HEK293T (cell line): ENCODE measurements at regions not wholly inside any gene's neighbourhood (a gene's known extent, or its start where the extent isn't known, plus 50 kb on each side); places are given as distances from the start of the nearest gene placed in this dataset.

Experiments
- CTCF ChIA-PET: fragments of 350-600 bp; formaldehyde crosslinking; extraction: SDS; loops from one replicate; lab custom pipeline; 2021; ENCODE audit warnings: antibody characterized with exemption, inconsistent platforms; lab: Yijun Ruan, JAX
- POLR2A ChIA-PET: fragments of 350-600 bp; formaldehyde crosslinking; extraction: SDS; loops from one replicate; lab custom pipeline; 2020; ENCODE audit warnings: antibody characterized with exemption, inconsistent platforms; lab: Yijun Ruan, JAX
- DNase-seq: peaks from one replicate; pipeline ENCODE4 v3.0.0; 2012; ENCODE audit warnings: mixed read lengths; ENCODE audit errors: extremely low spot score
- ARNT ChIP-seq: fragments of 450-650 bp; IDR thresholded peaks from 2 replicates; pipeline ENCODE4 v1.6.1; 2017; ENCODE audit warnings: mild to moderate bottlenecking
- BHLHE40 ChIP-seq: fragments of 450-650 bp; IDR thresholded peaks from 2 replicates; pipeline ENCODE4 v1.6.1; 2016; ENCODE audit warnings: mild to moderate bottlenecking, moderate library complexity, borderline replicate concordance
- CTBP1 ChIP-seq: fragments of 450-650 bp; IDR thresholded peaks from 2 replicates; pipeline ENCODE4 v1.6.1; 2016; ENCODE audit warnings: borderline replicate concordance
- ELF4 ChIP-seq: fragments of 450-650 bp; IDR thresholded peaks from 2 replicates; pipeline ENCODE4 v1.6.1; 2017; ENCODE audit warnings: antibody characterized with exemption
- FOXA1 ChIP-seq: fragments of 450-650 bp; IDR thresholded peaks from 2 replicates; pipeline ENCODE4 v1.6.1; 2016; ENCODE audit warnings: mild to moderate bottlenecking
- FOXK2 ChIP-seq: fragments of 450-650 bp; IDR thresholded peaks from 2 replicates; pipeline ENCODE4 v1.6.1; 2016; ENCODE audit warnings: mild to moderate bottlenecking
- FOXM1 ChIP-seq: fragments of 450-650 bp; IDR thresholded peaks from 2 replicates; pipeline ENCODE4 v1.6.1; 2017; ENCODE audit warnings: mild to moderate bottlenecking, borderline replicate concordance
- HDGF ChIP-seq: fragments of 450-650 bp; IDR thresholded peaks from 2 replicates; pipeline ENCODE4 v1.6.1; 2017; ENCODE audit warnings: antibody characterized with exemption, borderline replicate concordance
- L3MBTL2 ChIP-seq: fragments of 450-650 bp; conservative IDR thresholded peaks from 2 replicates; pipeline ENCODE4 v1.6.1; 2016; ENCODE audit warnings: mild to moderate bottlenecking
- LEF1 ChIP-seq: fragments of 450-650 bp; IDR thresholded peaks from 2 replicates; pipeline ENCODE4 v1.6.1; 2017; ENCODE audit warnings: mild to moderate bottlenecking, borderline replicate concordance
- NFRKB ChIP-seq: fragments of 450-650 bp; IDR thresholded peaks from 2 replicates; pipeline ENCODE4 v1.6.1; 2016; ENCODE audit warnings: mild to moderate bottlenecking, moderate library complexity
- SP1 ChIP-seq: fragments of 450-650 bp; IDR thresholded peaks from 2 replicates; pipeline ENCODE4 v1.6.1; 2017
- SUZ12 ChIP-seq: fragments of 450-650 bp; IDR thresholded peaks from 2 replicates; pipeline ENCODE4 v1.6.1; 2016; ENCODE audit warnings: mild to moderate bottlenecking
- TARDBP ChIP-seq: fragments of 450-650 bp; IDR thresholded peaks from 2 replicates; pipeline ENCODE4 v1.6.1; 2016
- ZNF384 ChIP-seq: fragments of 450-650 bp; IDR thresholded peaks from 2 replicates; pipeline ENCODE4 v1.6.1; 2016
- TF ChIP-seq, protein P1 (sequence below): fragments of 450-650 bp; IDR thresholded peaks from 2 replicates; pipeline ENCODE4 v1.6.1; 2016

- no peak for DNase-seq
- ChIA-PET POLR2A (no interaction called here), CTCF (no interaction called here)
- TF ChIP-seq, protein P1, sequence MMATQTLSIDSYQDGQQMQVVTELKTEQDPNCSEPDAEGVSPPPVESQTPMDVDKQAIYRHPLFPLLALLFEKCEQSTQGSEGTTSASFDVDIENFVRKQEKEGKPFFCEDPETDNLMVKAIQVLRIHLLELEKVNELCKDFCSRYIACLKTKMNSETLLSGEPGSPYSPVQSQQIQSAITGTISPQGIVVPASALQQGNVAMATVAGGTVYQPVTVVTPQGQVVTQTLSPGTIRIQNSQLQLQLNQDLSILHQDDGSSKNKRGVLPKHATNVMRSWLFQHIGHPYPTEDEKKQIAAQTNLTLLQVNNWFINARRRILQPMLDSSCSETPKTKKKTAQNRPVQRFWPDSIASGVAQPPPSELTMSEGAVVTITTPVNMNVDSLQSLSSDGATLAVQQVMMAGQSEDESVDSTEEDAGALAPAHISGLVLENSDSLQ: no peak
- TF ChIP-seq CTBP1 (no peak), FOXM1 (no peak), SP1 (no peak), L3MBTL2 (no peak), ARNT (no peak), BHLHE40 (no peak), LEF1 (no peak), ELF4 (no peak), ZNF384 (no peak), TARDBP (no peak), SUZ12 (no peak), HDGF (no peak), FOXA1 (no peak)
Measured at GRCh38 chr9:96078897-96079490, 203.5 kb downstream of the ERCC6L2 start.

- ChIA-PET CTCF (interaction anchor here (0.6 kb wide), 1 partner anchor 541 kb away, joined by 3 read pairs; no protein-coding TSS in a partner anchor), POLR2A (no interaction called here)
- TF ChIP-seq FOXA1 (no peak), SUZ12 (no peak), BHLHE40 (no peak), LEF1 (no peak), ZNF384 (no peak), CTBP1 (no peak), ELF4 (no peak), L3MBTL2 (no peak), ARNT (no peak), HDGF (no peak), TARDBP (no peak), FOXK2 (no peak), FOXM1 (no peak), SP1 (no peak), NFRKB (no peak)
- TF ChIP-seq, protein P1: no peak
- no peak for DNase-seq
Measured at GRCh38 chr9:96075757-96076156, 200.3 kb downstream of the ERCC6L2 start.

GRCh38 chr9:96075111-96075510 lies 199.6 kb downstream of the ERCC6L2 start:
- ChIA-PET CTCF (interaction anchor here (0.6 kb wide), 1 partner anchor 542 kb away, joined by 3 read pairs; no protein-coding TSS in a partner anchor), POLR2A (no interaction called here)
- no peak for DNase-seq
- TF ChIP-seq LEF1 (no peak), L3MBTL2 (no peak), CTBP1 (no peak), HDGF (no peak), ELF4 (no peak), FOXA1 (no peak), ZNF384 (no peak), SP1 (no peak), FOXK2 (no peak), NFRKB (no peak), FOXM1 (no peak), SUZ12 (no peak), ARNT (no peak), TARDBP (no peak), BHLHE40 (no peak)
- TF ChIP-seq, protein P1: no peak

DNA sequence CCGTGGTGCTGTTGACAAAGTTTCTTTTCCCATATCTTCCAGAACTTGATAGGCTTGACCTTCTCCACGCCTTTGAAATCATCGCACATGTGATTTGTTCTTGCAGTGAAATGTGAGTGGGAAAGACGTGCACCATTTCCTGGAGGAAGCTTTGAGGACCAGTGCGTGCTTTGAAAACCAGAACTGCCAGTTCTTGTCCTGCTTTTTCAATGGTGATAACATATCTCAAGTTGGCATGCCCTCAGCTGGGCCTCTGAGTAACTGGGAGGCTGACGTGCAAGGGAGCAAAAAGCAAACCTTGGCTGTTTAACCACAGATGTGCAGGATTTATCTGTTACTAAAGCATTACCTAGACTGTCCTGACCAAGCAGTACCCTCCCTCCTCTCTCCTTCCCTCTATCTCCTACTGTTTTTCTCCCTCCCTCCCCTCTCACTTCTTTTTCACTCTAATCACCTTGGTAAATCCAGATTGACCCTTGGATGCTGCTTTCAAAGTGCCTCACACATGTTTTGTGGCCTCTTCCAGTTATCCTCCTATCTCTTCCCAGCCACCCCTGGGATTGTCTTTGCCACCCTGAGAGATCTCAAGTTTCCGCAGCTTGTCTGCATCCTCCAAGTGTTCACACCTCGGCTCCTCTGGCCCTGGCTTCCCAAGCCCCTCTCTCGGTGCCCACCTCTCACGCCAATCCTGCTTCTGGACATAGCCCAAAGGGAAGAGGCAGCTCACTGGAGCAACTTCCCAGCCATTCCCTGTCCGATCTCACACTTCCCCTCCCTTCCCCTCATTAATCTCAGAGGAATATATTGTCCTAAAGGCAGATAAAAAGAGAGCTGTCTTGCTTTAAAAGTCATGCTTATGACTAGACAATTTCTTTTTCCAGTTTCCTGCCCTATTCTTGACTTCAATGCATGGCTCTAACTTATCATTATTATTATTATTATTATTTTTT lies 198.3 kb downstream of the ERCC6L2 start:
- ChIA-PET POLR2A (no interaction called here), CTCF (no interaction called here)
- DNase-seq: no peak
- TF ChIP-seq, protein P1: no peak
- no peak for TF ChIP-seq ZNF384
- no peak for TF ChIP-seq L3MBTL2
- no peak for TF ChIP-seq TARDBP
- no peak for TF ChIP-seq FOXK2
- no peak for TF ChIP-seq ELF4
- no peak for TF ChIP-seq FOXM1
- TF ChIP-seq SUZ12: no peak
- TF ChIP-seq SP1: no peak
- no peak for TF ChIP-seq LEF1
- no peak for TF ChIP-seq NFRKB

DNA sequence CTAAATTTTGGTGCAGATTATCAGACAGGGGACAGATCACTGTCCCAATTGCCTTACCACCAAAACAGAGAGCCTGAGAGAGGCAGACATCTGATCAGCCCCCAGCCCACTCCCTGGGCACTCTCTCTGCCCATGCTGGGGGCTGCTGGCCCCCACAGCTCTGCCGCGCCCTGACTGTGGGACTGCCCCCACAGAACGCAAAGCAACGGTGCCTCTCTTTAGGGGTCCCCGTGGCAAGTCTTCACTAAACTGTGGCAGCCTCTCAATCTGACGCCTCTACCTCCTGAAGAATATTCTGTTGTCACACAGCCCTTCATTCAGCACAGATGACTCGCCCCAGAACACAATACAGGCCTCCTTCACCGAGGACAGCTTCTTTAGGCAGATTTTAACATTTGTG lies 197.4 kb downstream of the ERCC6L2 start:
- TF ChIP-seq HDGF (no peak), ZNF384 (no peak), SUZ12 (no peak), LEF1 (no peak), ARNT (no peak), FOXA1 (no peak), TARDBP (no peak), L3MBTL2 (no peak), ELF4 (no peak), SP1 (no peak), BHLHE40 (no peak), CTBP1 (no peak), FOXK2 (no peak), FOXM1 (no peak), NFRKB (no peak)
- TF ChIP-seq, protein P1: no peak
- no peak for DNase-seq
- POLR2A ChIA-PET: no interaction called here
- CTCF ChIA-PET: no interaction called here
